ENCODE measurements at regions not wholly inside any gene's neighbourhood (a gene's known extent, or its start where the extent isn't known, plus 50 kb on each side); places are given as distances from the start of the nearest gene placed in this dataset.

DNA sequence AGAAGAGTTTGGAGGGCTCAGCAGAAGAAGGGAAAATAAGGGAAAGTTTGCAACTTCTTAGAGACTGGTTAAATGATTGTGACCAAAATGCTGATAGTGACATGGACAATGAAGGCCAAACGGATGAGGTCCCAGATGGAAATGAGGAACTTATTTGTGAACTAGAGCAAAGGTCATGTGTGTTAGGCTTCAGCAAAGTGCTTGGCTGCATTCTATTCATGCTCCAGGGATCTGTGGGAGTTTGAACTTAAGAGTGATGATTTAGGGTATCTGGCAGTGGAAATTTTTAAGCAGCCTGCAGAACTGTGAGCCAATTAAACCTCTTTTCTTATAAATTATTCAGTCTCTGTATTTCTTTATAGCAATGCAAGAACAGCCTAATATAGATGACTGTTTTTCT lies 88.9 kb upstream of the ARHGAP5 start:
- Histone ChIP-seq H3K27ac (ENCODE audit: low read depth, low read length) (no peak overlapping the region), H4K20me1 (ENCODE audit: control insufficient read depth, insufficient read depth, low read depth, low read length) (no peaks in the 10 kb centered on the region), H3K9me2 (replicated peaks; ENCODE audit: control insufficient read depth, low read length) (no peaks in the 10 kb centered on the region), H3K4me3 (ENCODE audit: low read length) (no peak overlapping the region), H3K36me3 (ENCODE audit: control insufficient read depth, low read length) (no peaks in the 10 kb centered on the region), H3K27me3 (ENCODE audit: control insufficient read depth, low read length) (no peaks in the 10 kb centered on the region), H3K4me2 (ENCODE audit: low read length) (no peak overlapping the region), H3K4me1 (ENCODE audit: control insufficient read depth, low read length) (no peaks in the 10 kb centered on the region), H3F3A (ENCODE audit: control insufficient read depth, insufficient read depth) (no peaks in the 10 kb centered on the region), H3K9me3 (ENCODE audit: control insufficient read depth, insufficient read depth, low read length) (no peaks in the 10 kb centered on the region), H3K79me2 (ENCODE audit: control insufficient read depth, low read length) (no peaks in the 10 kb centered on the region)
- TF ChIP-seq, protein P1, sequence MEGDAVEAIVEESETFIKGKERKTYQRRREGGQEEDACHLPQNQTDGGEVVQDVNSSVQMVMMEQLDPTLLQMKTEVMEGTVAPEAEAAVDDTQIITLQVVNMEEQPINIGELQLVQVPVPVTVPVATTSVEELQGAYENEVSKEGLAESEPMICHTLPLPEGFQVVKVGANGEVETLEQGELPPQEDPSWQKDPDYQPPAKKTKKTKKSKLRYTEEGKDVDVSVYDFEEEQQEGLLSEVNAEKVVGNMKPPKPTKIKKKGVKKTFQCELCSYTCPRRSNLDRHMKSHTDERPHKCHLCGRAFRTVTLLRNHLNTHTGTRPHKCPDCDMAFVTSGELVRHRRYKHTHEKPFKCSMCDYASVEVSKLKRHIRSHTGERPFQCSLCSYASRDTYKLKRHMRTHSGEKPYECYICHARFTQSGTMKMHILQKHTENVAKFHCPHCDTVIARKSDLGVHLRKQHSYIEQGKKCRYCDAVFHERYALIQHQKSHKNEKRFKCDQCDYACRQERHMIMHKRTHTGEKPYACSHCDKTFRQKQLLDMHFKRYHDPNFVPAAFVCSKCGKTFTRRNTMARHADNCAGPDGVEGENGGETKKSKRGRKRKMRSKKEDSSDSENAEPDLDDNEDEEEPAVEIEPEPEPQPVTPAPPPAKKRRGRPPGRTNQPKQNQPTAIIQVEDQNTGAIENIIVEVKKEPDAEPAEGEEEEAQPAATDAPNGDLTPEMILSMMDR (IDR thresholded peaks at IDR 0.05; ENCODE audit: low read depth, low read length, poor library complexity, severe bottlenecking) = no peak
- no peak for TF ChIP-seq EZH2phosphoT487 (IDR thresholded peaks at IDR 0.05; ENCODE audit: borderline replicate concordance, low read length)

DNA sequence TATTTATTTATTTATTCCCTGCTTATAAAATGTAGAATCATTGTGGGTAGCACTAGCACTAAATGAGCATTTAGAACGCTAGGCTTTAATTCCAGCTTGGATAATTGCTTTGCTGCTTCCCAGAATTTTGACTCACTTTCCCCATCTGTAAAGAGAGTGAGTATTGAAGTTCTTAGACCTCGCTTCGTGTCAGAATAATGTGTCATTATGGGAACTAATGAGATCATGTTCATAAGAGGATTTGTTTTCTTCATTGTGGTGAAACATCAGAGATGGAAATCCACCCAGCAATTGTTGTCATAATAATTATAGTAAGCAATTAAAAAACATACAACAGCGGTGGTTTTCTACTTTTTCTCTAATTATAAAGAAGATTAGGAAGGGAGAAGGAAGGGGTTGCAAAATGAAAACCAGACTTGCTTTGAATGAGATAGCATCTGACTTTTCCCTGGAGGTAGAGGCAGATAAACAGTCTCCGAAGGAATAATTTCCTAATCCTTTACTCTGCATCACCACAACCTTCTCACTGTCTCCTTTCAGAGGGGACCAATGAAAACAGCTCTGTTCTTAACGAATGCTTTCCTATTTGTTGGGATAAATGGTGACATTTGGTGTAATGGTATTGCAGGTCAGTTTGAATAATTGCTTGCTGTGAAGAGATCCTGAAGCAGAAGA lies 86.8 kb upstream of the ARHGAP5 start:
- no peak overlapping the region for H3K4me3 ChIP-seq (ENCODE audit: low read length)
- no peaks in the 10 kb centered on the region for H3K79me2 ChIP-seq (ENCODE audit: control insufficient read depth, low read length)
- no peaks in the 10 kb centered on the region for H3K9me2 ChIP-seq (replicated peaks; ENCODE audit: control insufficient read depth, low read length)
- no peak overlapping the region for H3K4me2 ChIP-seq (ENCODE audit: low read length)
- TF ChIP-seq EZH2phosphoT487 (IDR thresholded peaks at IDR 0.05; ENCODE audit: borderline replicate concordance, low read length) = no peak
- TF ChIP-seq, protein P1 (IDR thresholded peaks at IDR 0.05; ENCODE audit: low read depth, low read length, poor library complexity, severe bottlenecking) = no peak
- no peaks in the 10 kb centered on the region for H4K20me1 ChIP-seq (ENCODE audit: control insufficient read depth, insufficient read depth, low read depth, low read length)
- no peaks in the 10 kb centered on the region for H3K36me3 ChIP-seq (ENCODE audit: control insufficient read depth, low read length)
- no peaks in the 10 kb centered on the region for H3K9me3 ChIP-seq (ENCODE audit: control insufficient read depth, insufficient read depth, low read length)
- no peaks in the 10 kb centered on the region for H3K27me3 ChIP-seq (ENCODE audit: control insufficient read depth, low read length)
- H3K4me1 ChIP-seq (ENCODE audit: control insufficient read depth, low read length) = no peaks in the 10 kb centered on the region
- no peak overlapping the region for H3K27ac ChIP-seq (ENCODE audit: low read depth, low read length)
- no peaks in the 10 kb centered on the region for H3F3A ChIP-seq (ENCODE audit: control insufficient read depth, insufficient read depth)

DNA sequence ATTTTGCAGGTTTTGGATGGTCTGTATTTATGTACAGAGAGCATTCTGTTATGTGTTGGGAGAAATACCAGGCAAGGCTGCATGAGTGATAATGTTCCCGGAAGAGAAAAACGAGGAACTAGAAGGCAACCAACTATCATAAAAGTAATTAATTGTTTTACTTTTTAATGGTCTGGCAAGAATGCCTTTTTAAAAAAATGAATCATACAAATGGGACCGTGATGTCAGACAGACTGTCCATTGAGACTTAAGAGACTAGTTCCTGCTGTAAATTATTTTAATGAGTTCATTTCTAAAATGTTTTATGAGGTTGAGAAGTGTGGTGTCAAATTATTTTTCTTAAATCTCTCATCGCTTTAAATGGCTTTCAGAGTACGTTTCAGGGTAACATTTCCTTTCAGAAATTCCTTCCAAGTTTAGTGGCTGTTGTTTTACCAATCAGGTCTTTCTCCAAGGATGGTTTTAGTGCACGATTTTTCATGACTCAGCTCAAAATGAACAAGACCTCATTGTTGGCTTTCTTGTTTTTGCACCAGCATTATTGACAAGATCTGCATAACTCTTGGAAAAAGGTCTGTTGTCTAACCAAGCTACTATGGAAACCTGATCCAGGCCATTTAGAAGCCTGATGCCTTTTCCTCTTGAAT lies 86.1 kb upstream of the ARHGAP5 start:
- H3K4me1 ChIP-seq (ENCODE audit: control insufficient read depth, low read length) = no peaks in the 10 kb centered on the region
- H3K9me2 ChIP-seq (replicated peaks; ENCODE audit: control insufficient read depth, low read length) = no peaks in the 10 kb centered on the region
- no peaks in the 10 kb centered on the region for H3K36me3 ChIP-seq (ENCODE audit: control insufficient read depth, low read length)
- TF ChIP-seq, protein P1 (IDR thresholded peaks at IDR 0.05; ENCODE audit: low read depth, low read length, poor library complexity, severe bottlenecking) = no peak
- no peak for TF ChIP-seq EZH2phosphoT487 (IDR thresholded peaks at IDR 0.05; ENCODE audit: borderline replicate concordance, low read length)
- H4K20me1 ChIP-seq (ENCODE audit: control insufficient read depth, insufficient read depth, low read depth, low read length) = no peaks in the 10 kb centered on the region
- no peak overlapping the region for H3K27ac ChIP-seq (ENCODE audit: low read depth, low read length)
- no peaks in the 10 kb centered on the region for H3K9me3 ChIP-seq (ENCODE audit: control insufficient read depth, insufficient read depth, low read length)
- H3K4me3 ChIP-seq (ENCODE audit: low read length) = no peak overlapping the region
- no peaks in the 10 kb centered on the region for H3K79me2 ChIP-seq (ENCODE audit: control insufficient read depth, low read length)
- H3K27me3 ChIP-seq (ENCODE audit: control insufficient read depth, low read length) = no peaks in the 10 kb centered on the region
- no peaks in the 10 kb centered on the region for H3F3A ChIP-seq (ENCODE audit: control insufficient read depth, insufficient read depth)
- H3K4me2 ChIP-seq (ENCODE audit: low read length) = no peak overlapping the region

Measured in DOHH2 (cell line).